H1 (cell line): ENCODE measurements at regions not wholly inside any gene's neighbourhood (a gene's known extent, or its start where the extent isn't known, plus 50 kb on each side); places are given as distances from the start of the nearest gene placed in this dataset.

Experiments used
- ATF3 ChIP-seq: IDR thresholded peaks from 2 replicates; pipeline ENCODE4 v1.6.1; 2011; ENCODE audit warnings: low read depth, mild to moderate bottlenecking, low read length; ENCODE audit not compliant: insufficient read depth
- CHD7 ChIP-seq: fragments of 300-600 bp; sonication (generic); IDR thresholded peaks from 2 replicates; pipeline ENCODE4 v1.7.1; 2012; ENCODE audit warnings: low read length, moderate library complexity, mild to moderate bottlenecking, inconsistent platforms; ENCODE audit not compliant: insufficient replicate concordance
- CTBP2 ChIP-seq: IDR thresholded peaks from 2 replicates; pipeline ENCODE4 v1.7.0; 2011; ENCODE audit warnings: borderline replicate concordance, mild to moderate bottlenecking, moderate library complexity, mixed read lengths, low read length; ENCODE audit not compliant: insufficient read depth, insufficient read length
- NRF1 ChIP-seq: IDR thresholded peaks from 2 replicates; pipeline ENCODE4 v1.6.1; 2011; ENCODE audit warnings: mild to moderate bottlenecking, low read depth, low read length, improper control_type of control experiment
- PHF8 ChIP-seq: fragments of 200-600 bp; sonication (generic); conservative IDR thresholded peaks from 2 replicates; pipeline ENCODE4 v1.7.1; 2012; ENCODE audit warnings: low read depth, mild to moderate bottlenecking, inconsistent platforms, low read length, moderate library complexity
- RNF2 ChIP-seq: fragments of 200-900, 300-1000 bp; sonication (generic); IDR thresholded peaks from 2 replicates; pipeline ENCODE4 v1.7.1; 2016; ENCODE audit warnings: borderline replicate concordance, low read depth, mild to moderate bottlenecking, antibody characterized with exemption, low read length; ENCODE audit not compliant: poor library complexity, severe bottlenecking; ENCODE audit errors: missing control alignments

- TF ChIP-seq CHD7: no peak
- TF ChIP-seq ATF3: no peak
- TF ChIP-seq NRF1: no peak
- no peak for TF ChIP-seq PHF8
- TF ChIP-seq RNF2: no peak
- no peak for TF ChIP-seq CTBP2
These were observed 637.5 kb upstream of the SLIT2 start (continued) for GRCh38 chr4:19614171-19614570.
